ENCODE measurements at regions not wholly inside any gene's neighbourhood (a gene's known extent, or its start where the extent isn't known, plus 50 kb on each side); places are given as distances from the start of the nearest gene placed in this dataset.

GRCh38 chr5:33067291-33067690, 356.2 kb downstream of the NPR3 start:
- no peaks in the 10 kb centered on the region for H3K4me1 ChIP-seq (replicated peaks in 1 of 2)
- 0 to 100% (median 31%) methylated on average over 1 to 2 of the region's 2 CpGs; no CpG with 5 or more reads in 1 of the 10 experiments for WGBS, 10 experiments
- no peak for ATAC-seq (replicated peaks in 6 of 8)
- in situ Hi-C loops (cut with MboI; ENCODE audit: low pct_unique_long_range_greater_than_20kb in 2 of 9, low sequenced_read_pairs in 9 of 9, unreplicated experiment in 9 of 9), result no loop called here
- no peak overlapping the region for H3K4me3 ChIP-seq
- H3K27ac ChIP-seq, result no peak overlapping the region

DNA sequence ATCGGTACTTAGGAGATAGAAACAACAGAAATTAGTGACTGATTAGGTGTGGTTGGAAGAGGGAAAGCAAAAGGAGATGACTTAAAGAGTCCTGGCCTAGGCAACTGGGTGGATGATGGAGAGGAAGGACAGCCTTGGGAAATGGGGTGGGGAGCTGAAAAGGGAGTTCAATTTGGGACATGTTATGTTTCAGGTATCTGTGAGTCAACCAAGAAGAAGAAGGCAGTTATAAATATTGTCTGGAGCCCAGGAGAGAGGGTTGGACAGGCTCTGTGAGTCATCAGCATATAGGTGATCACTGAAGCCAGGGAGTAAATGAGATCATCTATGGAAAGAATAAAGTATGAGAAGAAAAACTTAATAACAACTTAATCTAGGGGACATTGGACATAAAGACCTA, 357.7 kb downstream of the NPR3 start:
- WGBS, 10 experiments, result 10 to 100% (median 80%) methylated on average over 1 of the region's 1 CpG; no CpG with 5 or more reads in 1 of the 10 experiments
- H3K27ac ChIP-seq, result no peak overlapping the region
- in situ Hi-C loops (cut with MboI; ENCODE audit: low pct_unique_long_range_greater_than_20kb in 2 of 9, low sequenced_read_pairs in 9 of 9, unreplicated experiment in 9 of 9), result no loop called here
- no peak for ATAC-seq (replicated peaks in 6 of 8)
- H3K4me3 ChIP-seq, result no peak overlapping the region
- no peaks in the 10 kb centered on the region for H3K4me1 ChIP-seq (replicated peaks in 1 of 2)

DNA sequence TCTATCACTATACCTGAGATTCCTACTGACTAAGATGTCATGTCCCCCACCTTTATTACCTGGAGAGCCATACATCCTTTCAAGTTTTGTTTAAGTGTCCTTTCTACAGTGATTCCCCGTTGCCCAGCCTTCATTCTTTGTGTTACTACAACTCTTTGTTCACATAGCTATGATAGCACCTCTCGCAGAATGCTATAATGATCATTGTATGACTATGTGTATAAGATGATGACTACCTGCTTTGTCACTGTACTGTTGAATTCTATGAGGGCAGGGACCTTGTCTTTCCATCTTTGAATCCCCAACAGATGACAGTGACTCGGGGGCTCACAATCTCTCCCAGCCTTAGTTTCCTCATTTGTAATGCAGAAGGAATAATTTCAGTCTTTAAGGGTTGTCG, 361.2 kb downstream of the NPR3 start:
- no peaks in the 10 kb centered on the region for H3K4me1 ChIP-seq (replicated peaks in 1 of 2)
- H3K4me3 ChIP-seq, result no peak overlapping the region
- WGBS, 10 experiments, result 30 to 84% (median 75%) methylated on average over 1 to 4 of the region's 4 CpGs; no CpG with 5 or more reads in 2 of the 10 experiments
- ATAC-seq (replicated peaks in 6 of 8), result no peak
- no peak overlapping the region for H3K27ac ChIP-seq
- in situ Hi-C loops (cut with MboI; ENCODE audit: low pct_unique_long_range_greater_than_20kb in 2 of 9, low sequenced_read_pairs in 9 of 9, unreplicated experiment in 9 of 9), result no loop called here

DNA sequence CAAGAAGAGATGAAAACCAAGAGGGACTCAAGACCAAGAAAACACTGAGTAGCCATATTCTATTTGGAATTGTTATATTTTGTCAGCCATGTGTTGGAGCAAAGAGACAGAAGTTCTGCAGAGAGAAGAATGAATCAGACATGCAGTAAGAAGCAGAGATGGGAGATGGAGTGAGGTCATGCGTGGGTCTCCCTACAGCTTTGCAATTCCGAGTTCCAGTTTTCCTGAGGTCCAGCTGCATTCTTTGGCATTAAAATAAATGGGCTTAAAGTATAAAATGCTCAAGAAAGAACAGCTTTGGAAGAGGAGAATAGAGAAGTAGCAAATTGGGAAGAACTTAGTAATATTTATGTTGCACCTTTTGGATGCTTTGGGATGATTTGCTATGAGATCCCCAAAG, 361.6 kb downstream of the NPR3 start:
- no peaks in the 10 kb centered on the region for H3K4me1 ChIP-seq (replicated peaks in 1 of 2)
- no peak overlapping the region for H3K4me3 ChIP-seq
- in situ Hi-C loops (cut with MboI; ENCODE audit: low pct_unique_long_range_greater_than_20kb in 2 of 9, low sequenced_read_pairs in 9 of 9, unreplicated experiment in 9 of 9), result no loop called here
- H3K27ac ChIP-seq, result no peak overlapping the region
- no peak for ATAC-seq (replicated peaks in 6 of 8)
- 49 to 100% (median 68%) methylated on average over 1 to 2 of the region's 2 CpGs; no CpG with 5 or more reads in 2 of the 10 experiments for WGBS, 10 experiments

DNA sequence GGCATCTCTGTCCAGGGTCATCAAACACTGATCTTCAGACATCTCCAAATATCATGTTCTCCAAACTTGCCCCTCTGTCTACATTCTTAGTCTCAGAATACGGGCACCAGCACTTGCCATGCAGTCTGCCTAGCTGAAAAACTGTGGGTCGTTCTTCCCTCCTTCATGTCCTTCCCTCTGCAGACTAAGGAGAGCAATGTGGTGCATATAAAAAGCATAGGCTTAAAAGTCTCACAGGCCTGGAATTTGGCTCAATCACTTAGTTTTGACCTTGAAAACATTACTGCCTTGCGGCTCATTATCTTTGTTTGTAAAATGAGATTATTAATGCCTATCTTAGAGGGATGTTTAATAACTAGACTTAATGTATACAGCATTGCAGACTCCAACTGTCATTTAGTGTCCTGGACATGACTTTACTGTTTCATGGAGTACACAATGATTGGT, 362.8 kb downstream of the NPR3 start:
- in situ Hi-C loops (cut with MboI; ENCODE audit: low pct_unique_long_range_greater_than_20kb in 2 of 9, low sequenced_read_pairs in 9 of 9, unreplicated experiment in 9 of 9), result no loop called here
- no peaks in the 10 kb centered on the region for H3K4me1 ChIP-seq (replicated peaks in 1 of 2)
- ATAC-seq (replicated peaks in 6 of 8), result no peak
- H3K27ac ChIP-seq, result no peak overlapping the region
- H3K4me3 ChIP-seq, result no peak overlapping the region
- 0 to 100% (median 59%) methylated on average over 1 to 3 of the region's 3 CpGs; no CpG with 5 or more reads in 3 of the 10 experiments for WGBS, 10 experiments

DNA sequence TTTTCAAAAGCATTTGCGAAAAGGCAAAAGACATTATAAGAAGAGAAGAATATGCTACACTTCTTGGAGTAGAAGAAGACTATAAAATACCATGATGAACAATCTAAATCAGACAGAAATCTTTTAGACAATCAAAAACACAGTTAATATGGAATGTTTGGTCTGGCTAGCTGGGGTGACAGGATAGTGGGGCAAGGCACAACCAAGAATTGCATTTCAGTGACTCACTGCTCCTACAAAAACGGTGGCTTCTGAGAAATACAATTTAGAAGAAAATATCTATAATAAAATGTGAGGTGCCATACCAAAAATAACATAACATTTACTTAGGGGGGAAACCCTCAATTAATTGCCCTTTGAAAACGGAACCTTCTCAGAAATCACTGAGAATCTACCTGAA, 363.4 kb downstream of the NPR3 start:
- Histone ChIP-seq H3K4me1 (replicated peaks in 1 of 2) (no peaks in the 10 kb centered on the region), H3K4me3 (no peak overlapping the region), H3K27ac (no peak overlapping the region)
- 30 to 90% (median 73%) methylated on average over 2 to 3 of the region's 3 CpGs for WGBS, 10 experiments
- no peak for ATAC-seq (replicated peaks in 6 of 8)
- in situ Hi-C loops (cut with MboI; ENCODE audit: low pct_unique_long_range_greater_than_20kb in 2 of 9, low sequenced_read_pairs in 9 of 9, unreplicated experiment in 9 of 9), result no loop called here

DNA sequence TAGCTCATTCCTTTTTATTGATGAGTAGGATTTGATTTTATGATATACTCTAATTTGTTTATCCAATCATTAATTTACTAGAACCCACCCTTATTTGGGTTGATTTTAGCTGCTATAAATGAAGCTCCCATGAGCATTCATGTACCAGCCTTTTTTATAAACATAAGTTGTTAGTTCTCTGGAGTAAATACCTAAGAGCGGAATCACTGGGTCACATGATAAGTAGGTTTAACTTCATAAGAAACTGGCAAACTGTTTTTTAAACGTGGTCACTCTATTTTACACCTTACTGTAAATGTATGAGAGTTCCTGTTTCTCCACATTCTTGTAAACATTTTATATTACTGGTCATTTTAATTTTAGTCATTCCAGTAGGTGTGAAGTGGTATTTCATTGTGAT, 364.6 kb downstream of the NPR3 start:
- WGBS, 10 experiments, result 18 to 83% (median 54%) methylated on average over 2 of the region's 2 CpGs
- ATAC-seq (replicated peaks in 6 of 8), result no peak
- no peak overlapping the region for H3K4me3 ChIP-seq
- in situ Hi-C loops (cut with MboI; ENCODE audit: low pct_unique_long_range_greater_than_20kb in 2 of 9, low sequenced_read_pairs in 9 of 9, unreplicated experiment in 9 of 9), result no loop called here
- H3K4me1 ChIP-seq (replicated peaks in 1 of 2), result no peaks in the 10 kb centered on the region
- no peak overlapping the region for H3K27ac ChIP-seq

DNA sequence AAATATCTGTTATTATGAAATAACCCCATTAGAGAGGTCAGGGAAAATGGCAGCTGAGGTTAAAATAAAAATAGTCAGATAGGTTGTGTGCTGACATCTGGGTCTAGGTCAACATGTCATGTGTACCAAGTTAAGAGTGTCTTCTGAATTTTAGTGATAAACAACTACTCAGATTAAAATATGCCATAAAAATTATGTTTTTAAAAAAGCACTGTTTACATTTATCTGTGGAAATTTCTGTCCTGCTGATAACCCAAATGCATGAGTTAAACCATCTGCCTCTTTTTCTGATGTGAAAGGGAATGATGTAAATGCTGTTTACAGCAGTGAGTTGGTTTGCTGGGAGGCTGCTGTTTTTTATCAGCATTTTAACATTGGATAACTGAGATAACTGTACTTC, 361.2 kb upstream of the TARS1 start:
- in situ Hi-C loops (cut with MboI; ENCODE audit: low pct_unique_long_range_greater_than_20kb in 2 of 9, low sequenced_read_pairs in 9 of 9, unreplicated experiment in 9 of 9), result no loop called here
- no peak overlapping the region for H3K4me3 ChIP-seq
- H3K27ac ChIP-seq, result no peak overlapping the region
- no peak for ATAC-seq (replicated peaks in 6 of 8)
- no peaks in the 10 kb centered on the region for H3K4me1 ChIP-seq (replicated peaks in 1 of 2)

DNA sequence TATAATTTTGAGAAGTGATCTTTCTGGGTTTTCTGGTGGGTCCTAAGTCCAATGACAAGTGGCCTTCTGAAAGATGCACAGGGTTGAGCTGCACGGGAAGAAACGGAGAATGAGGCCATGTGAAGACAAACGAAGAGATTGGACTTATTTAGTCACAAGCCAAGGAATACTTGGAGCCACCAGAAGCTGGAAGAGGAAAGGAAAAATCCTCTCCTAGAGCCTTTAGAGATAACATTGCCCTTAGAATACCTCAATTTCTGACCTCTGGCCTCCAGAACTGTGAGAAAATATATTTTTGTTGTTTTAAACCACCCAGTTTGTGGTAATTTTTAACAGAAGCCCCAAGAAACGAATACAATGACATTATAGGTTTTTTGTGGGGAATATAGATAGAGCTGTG, 360.5 kb upstream of the TARS1 start:
- Histone ChIP-seq H3K4me1 (replicated peaks in 1 of 2) (no peaks in the 10 kb centered on the region), H3K4me3 (no peak overlapping the region), H3K27ac (no peak overlapping the region)
- WGBS, 10 experiments, result 0 to 93% (median 71%) methylated on average over 1 to 4 of the region's 4 CpGs; no CpG with 5 or more reads in 1 of the 10 experiments
- in situ Hi-C loops (cut with MboI; ENCODE audit: low pct_unique_long_range_greater_than_20kb in 2 of 9, low sequenced_read_pairs in 9 of 9, unreplicated experiment in 9 of 9), result no loop called here
- ATAC-seq (replicated peaks in 6 of 8), result no peak

DNA sequence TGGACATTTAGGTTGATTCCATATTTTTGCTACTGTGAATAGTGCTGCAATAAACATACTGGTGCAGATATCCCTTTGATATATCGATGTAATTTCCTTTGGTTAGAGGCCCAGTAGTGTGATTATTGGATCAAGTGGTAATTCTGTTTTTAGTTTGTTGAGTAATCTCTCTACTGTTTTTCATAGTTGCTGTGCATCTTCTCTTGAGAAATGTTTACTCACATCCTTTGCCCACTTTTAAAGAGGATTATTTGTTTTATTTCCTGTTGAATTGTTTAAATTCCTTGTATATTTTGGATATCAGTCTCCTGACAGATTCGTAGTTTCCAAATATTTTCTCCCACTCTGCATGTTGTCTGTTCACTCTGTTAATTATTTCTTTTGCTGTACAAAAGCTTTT, 352.6 kb upstream of the TARS1 start:
- whole genome bisulfite sequencing, 10 experiments, result 0 to 100% (median 75%) methylated on average over 1 to 2 of the region's 2 CpGs; no CpG with 5 or more reads in 1 of the 10 experiments
- no peak overlapping the region for H3K27ac ChIP-seq
- in situ Hi-C loops (cut with MboI; ENCODE audit: low pct_unique_long_range_greater_than_20kb in 2 of 9, low sequenced_read_pairs in 9 of 9, unreplicated experiment in 9 of 9), result no loop called here
- no peak overlapping the region for H3K4me3 ChIP-seq
- ATAC-seq (replicated peaks in 6 of 8), result no peak
- no peaks in the 10 kb centered on the region for H3K4me1 ChIP-seq (replicated peaks in 1 of 2)

DNA sequence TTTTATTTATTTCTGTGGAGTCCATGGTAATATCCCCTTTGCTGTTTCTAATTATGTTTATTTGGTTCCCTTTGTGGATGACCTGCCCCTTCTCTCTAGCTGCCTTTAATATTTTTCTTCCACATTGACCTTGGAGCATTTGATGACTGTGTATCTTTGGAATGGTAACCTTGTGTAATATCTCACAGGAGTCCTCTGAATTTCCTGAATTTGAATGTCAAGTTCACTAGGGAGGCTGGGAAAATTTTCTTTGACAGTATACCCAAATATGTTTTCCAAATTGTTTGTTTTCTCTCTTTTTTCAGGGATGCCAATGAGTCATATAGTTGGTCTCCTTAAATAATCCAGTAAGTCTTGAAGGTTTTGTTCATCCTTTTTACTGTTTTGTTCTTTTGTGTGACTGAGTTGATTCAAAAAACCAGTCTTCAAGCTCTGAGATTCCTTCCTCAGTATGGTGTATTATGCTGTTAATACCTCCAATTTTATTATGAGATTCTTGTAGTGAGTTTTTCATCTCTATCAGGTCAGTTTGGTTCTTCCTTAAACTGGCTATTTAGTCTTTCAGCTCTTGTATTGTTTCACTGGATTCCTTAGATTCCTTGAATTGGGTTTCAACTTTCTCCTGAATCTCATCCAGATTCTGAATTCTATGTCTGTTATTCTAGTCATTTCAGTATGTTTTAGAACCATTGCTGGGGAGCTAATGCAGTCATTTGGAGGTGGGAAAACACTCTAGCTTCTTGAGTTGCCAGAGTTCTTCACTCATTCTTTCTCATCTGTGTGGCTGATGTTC, 349.0 kb upstream of the TARS1 start:
- Histone ChIP-seq H3K27ac (no peak overlapping the region), H3K4me3 (no peak overlapping the region), H3K4me1 (replicated peaks in 1 of 2) (no peaks in the 10 kb centered on the region)
- in situ Hi-C loops (cut with MboI; ENCODE audit: low pct_unique_long_range_greater_than_20kb in 2 of 9, low sequenced_read_pairs in 9 of 9, unreplicated experiment in 9 of 9), result no loop called here
- ATAC-seq (replicated peaks in 6 of 8), result no peak

DNA sequence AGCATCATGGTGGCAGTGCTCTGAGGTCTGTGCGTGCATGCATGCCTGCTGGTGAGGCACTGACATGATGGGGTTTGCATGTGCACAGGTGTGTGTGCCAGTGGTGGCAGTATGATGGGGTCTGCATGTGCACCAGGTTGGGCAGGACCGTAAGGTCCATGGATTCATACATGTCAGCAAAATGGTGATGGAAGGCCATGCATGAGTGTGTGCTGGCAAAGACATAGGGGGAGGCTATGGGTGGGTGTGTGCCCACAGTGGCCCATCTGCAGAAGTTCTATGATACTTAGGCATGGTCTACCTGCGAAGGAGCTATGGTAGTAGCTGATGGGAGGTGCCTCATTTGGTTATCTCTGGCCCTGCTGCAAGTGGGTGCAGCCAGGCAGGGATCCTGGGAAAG, 348.0 kb upstream of the TARS1 start:
- Histone ChIP-seq H3K27ac (no peak overlapping the region), H3K4me1 (replicated peaks in 1 of 2) (no peaks in the 10 kb centered on the region), H3K4me3 (no peak overlapping the region)
- 80 to 92% (median 83%) methylated on average over 1 to 3 of the region's 3 CpGs; no CpG with 5 or more reads in 7 of the 10 experiments for WGBS, 10 experiments
- in situ Hi-C loops (cut with MboI; ENCODE audit: low pct_unique_long_range_greater_than_20kb in 2 of 9, low sequenced_read_pairs in 9 of 9, unreplicated experiment in 9 of 9), result no loop called here
- ATAC-seq (replicated peaks in 6 of 8), result no peak

- Histone ChIP-seq H3K4me1 (replicated peaks in 1 of 2) (no peaks in the 10 kb centered on the region), H3K27ac (no peak overlapping the region), H3K4me3 (no peak overlapping the region)
- ATAC-seq (replicated peaks in 6 of 8), result no peak
- WGBS, 10 experiments, result 0 to 100% (median 87%) methylated on average over 1 to 7 of the region's 7 CpGs; no CpG with 5 or more reads in 1 of the 10 experiments
- in situ Hi-C loops (cut with MboI; ENCODE audit: low pct_unique_long_range_greater_than_20kb in 2 of 9, low sequenced_read_pairs in 9 of 9, unreplicated experiment in 9 of 9), result no loop called here
Observed at GRCh38 chr5:33102551-33102950, 338.2 kb upstream of the TARS1 start.

DNA sequence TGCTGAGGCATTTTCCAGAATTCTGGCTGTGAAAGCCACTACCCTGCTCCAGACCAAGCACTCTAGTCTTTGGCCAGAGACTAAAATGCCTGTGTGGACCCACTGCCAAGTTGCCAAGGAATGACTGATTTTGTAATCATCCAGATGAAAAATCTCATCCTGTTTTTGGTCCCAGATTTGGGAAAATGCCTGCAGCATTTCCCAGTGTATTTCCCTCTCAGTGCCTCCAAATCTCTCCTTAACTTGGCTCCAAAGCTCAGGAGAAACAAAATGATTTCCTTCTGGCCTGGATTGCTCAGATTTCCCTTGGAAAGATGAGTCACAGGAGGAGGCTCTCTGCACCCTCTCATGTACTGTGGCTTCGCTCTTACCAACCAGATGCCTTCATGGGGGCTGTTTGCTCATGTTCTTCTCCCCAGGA, 335.2 kb upstream of the TARS1 start:
- in situ Hi-C loops (cut with MboI; ENCODE audit: low pct_unique_long_range_greater_than_20kb in 2 of 9, low sequenced_read_pairs in 9 of 9, unreplicated experiment in 9 of 9), result no loop called here

More for the DNA sequence above, 335.2 kb upstream of the TARS1 start:
- ATAC-seq (replicated peaks in 6 of 8), result peak in 1 of 8 experiments; percentile 36
- 0 to 100% (median 67%) methylated on average over 1 of the region's 1 CpG; no CpG with 5 or more reads in 5 of the 10 experiments for WGBS, 10 experiments
- Histone ChIP-seq H3K27ac (no peak overlapping the region), H3K4me3 (no peak overlapping the region), H3K4me1 (replicated peaks in 1 of 2) (no peaks in the 10 kb centered on the region)

All from motor neuron (in vitro differentiated cells).